Mammary epithelial cell (primary cell): ENCODE measurements at regions not wholly inside any gene's neighbourhood (a gene's known extent, or its start where the extent isn't known, plus 50 kb on each side); places are given as distances from the start of the nearest gene placed in this dataset.

ENCODE experiments used
- CTCF ChIP-seq, 2 donors: IDR thresholded peaks in 1 of 2; conservative IDR thresholded peaks in 1 of 2; 2 replicates each; pipeline ENCODE4 v1.5.1; 2011 to 2012; ENCODE audit warnings: inconsistent platforms in 2 of 2, low read length in 2 of 2, mild to moderate bottlenecking in 2 of 2, control low read depth in 1 of 2, low read depth in 1 of 2; ENCODE audit not compliant: insufficient read depth in 1 of 2; ENCODE audit errors: extremely low read depth in 1 of 2
- EZH2 ChIP-seq: IDR thresholded peaks from 2 replicates; pipeline ENCODE4 v1.6.1; 2012; ENCODE audit warnings: low read length, inconsistent platforms, borderline replicate concordance

- no peak for TF ChIP-seq CTCF (conservative IDR thresholded peaks at IDR 0.05 in 1 of 2, IDR thresholded peaks at IDR 0.05 in 1 of 2; ENCODE audit: extremely low read depth in 1 of 2, insufficient read depth in 1 of 2, low read depth in 1 of 2, low read length in 2 of 2)
- TF ChIP-seq EZH2 = no peak
Measured at GRCh38 chr4:164412246-164412645, 341.7 kb upstream of the SMIM31 start.
